ENCODE measurements at regions not wholly inside any gene's neighbourhood (a gene's known extent, or its start where the extent isn't known, plus 50 kb on each side); places are given as distances from the start of the nearest gene placed in this dataset.

DNA sequence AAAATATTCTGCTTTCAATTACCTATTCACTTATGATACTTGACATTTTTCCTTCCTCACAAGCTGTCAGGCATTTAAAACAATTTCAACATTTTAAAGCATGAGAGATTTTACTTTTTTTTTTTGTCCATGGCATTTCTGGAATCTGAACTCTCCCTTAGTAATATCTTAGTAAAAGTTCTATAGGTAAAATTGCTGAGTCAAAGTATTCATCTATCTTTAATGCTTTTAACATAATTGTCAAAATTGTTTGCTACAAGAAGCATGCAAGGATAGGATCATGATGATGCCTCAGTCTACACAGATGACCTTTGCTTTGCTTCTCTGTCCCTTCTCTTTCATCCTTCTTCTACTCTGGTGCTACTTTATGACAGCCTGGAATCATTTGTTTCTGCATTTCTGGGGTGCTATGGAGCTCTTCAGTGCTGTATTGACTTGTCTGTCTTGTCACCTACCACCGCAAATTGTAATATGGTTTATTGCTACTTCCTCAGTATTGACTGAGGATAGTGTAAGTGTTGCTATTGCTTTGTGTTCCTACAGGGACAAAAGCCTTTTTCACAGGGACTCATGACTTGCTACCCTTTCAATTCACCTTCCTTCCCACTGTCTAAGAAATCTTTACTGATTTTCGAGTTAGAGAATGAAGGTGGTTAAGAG is 589.8 kb upstream of the ATP2B1 start:
- ATAC-seq (no peak), DNase-seq (no peak)
- Histone ChIP-seq H3K27ac (no peak overlapping the region), H3K4me1 (no peaks in the 10 kb centered on the region), H3K4me3 (no peak overlapping the region), H3K36me3 (no peaks in the 10 kb centered on the region), H3K27me3 (ENCODE audit: low read depth) (no peaks in the 10 kb centered on the region), H3K9me3 (no peaks in the 10 kb centered on the region)
- TF ChIP-seq, protein P1, sequence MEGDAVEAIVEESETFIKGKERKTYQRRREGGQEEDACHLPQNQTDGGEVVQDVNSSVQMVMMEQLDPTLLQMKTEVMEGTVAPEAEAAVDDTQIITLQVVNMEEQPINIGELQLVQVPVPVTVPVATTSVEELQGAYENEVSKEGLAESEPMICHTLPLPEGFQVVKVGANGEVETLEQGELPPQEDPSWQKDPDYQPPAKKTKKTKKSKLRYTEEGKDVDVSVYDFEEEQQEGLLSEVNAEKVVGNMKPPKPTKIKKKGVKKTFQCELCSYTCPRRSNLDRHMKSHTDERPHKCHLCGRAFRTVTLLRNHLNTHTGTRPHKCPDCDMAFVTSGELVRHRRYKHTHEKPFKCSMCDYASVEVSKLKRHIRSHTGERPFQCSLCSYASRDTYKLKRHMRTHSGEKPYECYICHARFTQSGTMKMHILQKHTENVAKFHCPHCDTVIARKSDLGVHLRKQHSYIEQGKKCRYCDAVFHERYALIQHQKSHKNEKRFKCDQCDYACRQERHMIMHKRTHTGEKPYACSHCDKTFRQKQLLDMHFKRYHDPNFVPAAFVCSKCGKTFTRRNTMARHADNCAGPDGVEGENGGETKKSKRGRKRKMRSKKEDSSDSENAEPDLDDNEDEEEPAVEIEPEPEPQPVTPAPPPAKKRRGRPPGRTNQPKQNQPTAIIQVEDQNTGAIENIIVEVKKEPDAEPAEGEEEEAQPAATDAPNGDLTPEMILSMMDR (IDR thresholded peaks at IDR 0.05) = no peak
- intact Hi-C loops (cut with DNase I) = no loop called here

DNA sequence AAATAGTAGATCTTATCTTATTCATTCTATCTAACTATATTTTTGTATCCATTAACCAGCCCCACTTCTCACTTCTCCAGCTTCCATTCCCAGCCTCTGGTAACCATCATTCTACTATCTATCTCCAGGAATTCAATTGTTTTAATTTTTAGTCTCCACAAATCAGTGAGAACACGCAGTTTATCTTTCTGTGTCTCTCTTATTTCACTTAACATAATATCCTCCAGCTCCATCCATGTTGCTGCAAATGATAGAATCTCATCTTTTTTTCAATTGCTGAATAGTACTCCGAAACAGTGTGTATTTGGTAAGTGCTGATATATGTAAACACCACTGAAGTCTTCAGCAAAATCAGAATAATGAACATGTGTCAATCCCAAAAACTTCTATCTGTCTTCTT is 587.2 kb upstream of the ATP2B1 start:
- Histone ChIP-seq H3K36me3 (no peaks in the 10 kb centered on the region), H3K4me3 (no peak overlapping the region), H3K27me3 (ENCODE audit: low read depth) (no peaks in the 10 kb centered on the region), H3K9me3 (no peaks in the 10 kb centered on the region), H3K27ac (no peak overlapping the region), H3K4me1 (peaks cover 3% of the 10 kb centered on the region)
- no peak for DNase-seq
- TF ChIP-seq, protein P1 (IDR thresholded peaks at IDR 0.05) = no peak
- no peak for ATAC-seq
- intact Hi-C loops (cut with DNase I) = no loop called here

DNA sequence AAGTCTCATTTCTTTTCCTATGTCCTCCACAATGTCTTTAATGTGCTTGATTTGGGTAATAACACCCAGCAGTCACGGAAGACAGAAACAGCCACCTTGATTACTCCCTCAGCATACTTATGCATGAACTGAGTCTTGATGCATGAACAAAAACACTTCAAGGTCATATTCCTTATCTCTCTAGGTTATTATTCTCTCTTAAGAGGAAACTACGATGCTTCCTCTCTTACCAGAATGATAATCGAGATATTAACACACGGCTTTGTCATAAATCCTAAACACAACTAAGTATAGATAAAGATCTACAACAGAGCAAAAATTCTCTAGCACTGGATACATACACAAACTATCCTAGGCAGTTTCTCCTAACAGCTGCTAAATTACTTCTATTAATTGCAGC is 583.5 kb upstream of the ATP2B1 start:
- DNase-seq = no peak
- Histone ChIP-seq H3K4me1 (peaks cover 5% of the 10 kb centered on the region), H3K36me3 (no peaks in the 10 kb centered on the region), H3K27ac (no peak overlapping the region), H3K4me3 (no peak overlapping the region), H3K9me3 (peaks cover 8% of the 10 kb centered on the region), H3K27me3 (ENCODE audit: low read depth) (no peaks in the 10 kb centered on the region)
- intact Hi-C loops (cut with DNase I) = no loop called here
- ATAC-seq = no peak
- TF ChIP-seq, protein P1 (IDR thresholded peaks at IDR 0.05) = no peak

DNA sequence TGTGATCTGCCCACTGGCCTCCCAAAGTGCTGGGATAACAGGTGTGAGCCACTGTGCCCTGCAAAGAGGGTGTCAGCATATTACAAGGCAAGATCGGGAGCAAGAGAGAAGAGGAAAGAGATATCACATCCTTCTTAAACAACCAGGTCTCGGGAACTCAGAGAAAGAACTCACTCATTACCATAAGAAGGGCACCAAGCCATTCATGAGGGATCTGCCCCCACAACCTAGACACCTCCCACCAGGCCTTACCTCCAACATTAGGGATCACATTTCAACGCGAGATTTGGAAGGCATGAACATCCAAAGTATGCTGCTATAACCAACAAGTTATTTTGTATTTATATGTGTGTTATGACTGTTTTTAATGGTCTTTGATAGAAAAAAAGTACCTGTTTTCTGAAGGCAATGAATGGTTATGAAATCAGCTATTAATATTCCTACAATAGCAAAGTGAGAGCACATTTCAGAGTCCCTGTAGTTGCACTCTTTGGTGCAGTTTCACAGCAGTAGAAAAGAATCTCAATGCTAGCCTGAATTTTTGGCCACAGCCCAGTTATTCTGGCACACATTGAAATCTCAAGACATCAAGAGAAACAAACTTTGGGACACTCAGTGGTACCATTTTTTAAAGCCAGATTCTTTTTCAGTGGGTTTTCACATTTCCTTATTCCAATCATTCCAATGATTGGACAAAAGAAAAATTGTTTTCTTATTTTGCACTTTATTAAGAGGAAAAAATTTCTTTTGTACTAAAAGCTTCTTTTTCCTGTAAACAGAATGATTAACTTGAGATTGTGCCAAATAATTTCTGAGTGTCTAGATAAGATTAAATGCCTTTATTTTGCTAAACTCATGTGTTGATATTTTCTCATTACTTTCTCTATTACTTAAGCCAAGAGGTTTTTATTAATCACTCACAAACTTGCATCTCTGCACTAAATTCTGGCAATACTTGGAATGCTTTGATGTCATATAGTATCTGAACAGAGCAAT is 582.6 kb upstream of the ATP2B1 start:
- DNase-seq (no peak), ATAC-seq (no peak)
- Histone ChIP-seq H3K4me1 (peaks cover 5% of the 10 kb centered on the region), H3K4me3 (no peak overlapping the region), H3K27me3 (ENCODE audit: low read depth) (no peaks in the 10 kb centered on the region), H3K36me3 (no peaks in the 10 kb centered on the region), H3K27ac (no peak overlapping the region), H3K9me3 (peaks cover 10% of the 10 kb centered on the region)
- TF ChIP-seq, protein P1 (IDR thresholded peaks at IDR 0.05) = no peak
- intact Hi-C loops (cut with DNase I) = no loop called here

DNA sequence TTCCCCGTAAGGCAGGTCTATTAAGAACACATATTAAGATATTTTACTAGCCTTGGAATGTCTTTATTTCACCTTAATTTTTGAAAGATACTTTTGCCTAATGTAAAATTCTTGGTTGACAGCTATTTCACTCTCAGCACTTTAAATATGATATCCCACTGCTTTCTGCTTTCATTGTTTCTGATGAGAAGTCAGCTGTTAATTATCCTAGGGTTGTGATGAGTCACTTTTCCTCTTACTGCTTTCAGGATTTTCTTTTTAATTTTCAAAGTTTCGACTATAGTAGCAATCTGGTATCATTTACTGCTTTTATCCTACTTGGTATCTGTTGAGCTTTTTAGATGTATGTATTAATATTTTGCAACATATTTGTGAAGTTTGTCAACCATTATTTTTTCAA is 578.9 kb upstream of the ATP2B1 start:
- intact Hi-C loops (cut with DNase I) = no loop called here
- ATAC-seq = no peak
- Histone ChIP-seq H3K27me3 (ENCODE audit: low read depth) (no peaks in the 10 kb centered on the region), H3K36me3 (no peaks in the 10 kb centered on the region), H3K9me3 (peaks cover 10% of the 10 kb centered on the region), H3K4me3 (no peak overlapping the region), H3K27ac (no peak overlapping the region), H3K4me1 (peaks cover 5% of the 10 kb centered on the region)
- TF ChIP-seq, protein P1 (IDR thresholded peaks at IDR 0.05) = no peak
- no peak for DNase-seq
